ENCODE measurements at regions not wholly inside any gene's neighbourhood (a gene's known extent, or its start where the extent isn't known, plus 50 kb on each side); places are given as distances from the start of the nearest gene placed in this dataset.

DNA sequence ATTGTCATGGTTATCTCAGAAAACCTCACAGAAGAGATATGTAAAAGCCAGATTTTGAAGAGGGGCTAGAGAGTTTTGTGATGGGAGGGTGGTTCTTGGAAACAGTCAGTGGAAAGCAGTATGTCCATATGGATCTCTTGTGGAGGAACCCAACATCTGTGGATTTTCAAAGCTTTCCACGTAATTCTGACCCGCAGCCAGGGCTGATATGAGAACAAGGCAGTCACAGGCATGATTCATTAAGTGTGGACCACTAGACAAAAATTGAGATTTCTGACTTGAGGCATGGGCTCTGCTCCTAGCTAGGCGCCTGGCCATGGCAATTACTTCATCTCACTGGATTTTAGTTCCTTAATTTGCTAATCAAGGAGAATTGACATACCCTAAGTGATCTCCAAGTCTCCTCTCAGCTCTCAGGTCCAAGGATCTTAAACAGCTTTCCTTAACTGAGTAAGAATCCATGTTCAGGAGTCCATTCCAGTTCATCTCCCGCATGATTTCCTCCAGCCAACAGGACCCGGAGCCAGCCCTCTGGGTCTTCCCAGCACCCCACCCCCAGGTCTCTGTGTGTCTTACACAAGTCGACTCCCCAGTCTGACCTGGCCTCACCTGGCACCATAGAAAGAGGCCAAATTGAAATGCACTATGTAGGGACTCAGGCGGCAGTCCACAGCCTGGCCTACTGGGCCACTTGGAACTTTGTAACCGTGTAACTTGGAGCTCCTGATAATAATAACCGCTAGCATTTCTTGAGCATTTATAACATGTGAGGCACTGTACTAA is 176.3 kb upstream of the PARP11 start:
- H3K9me3 ChIP-seq, result no peaks in the 10 kb centered on the region
- DNase-seq (no peak), ATAC-seq (no peak)
- no peaks in the 10 kb centered on the region for H3K4me1 ChIP-seq
- H3K27ac ChIP-seq, result no peak overlapping the region
- no peak overlapping the region for H3K4me3 ChIP-seq
- H3K36me3 ChIP-seq (replicated peaks in 1 of 2; ENCODE audit: insufficient read depth in 1 of 2, low read depth in 2 of 2), result no peaks in the 10 kb centered on the region
- 72 to 81% methylated on average over 9 of the region's 9 CpGs for WGBS, 2 donors
- no peak for TF ChIP-seq POLR2A (IDR thresholded peaks at IDR 0.05)
- TF ChIP-seq, protein P1, sequence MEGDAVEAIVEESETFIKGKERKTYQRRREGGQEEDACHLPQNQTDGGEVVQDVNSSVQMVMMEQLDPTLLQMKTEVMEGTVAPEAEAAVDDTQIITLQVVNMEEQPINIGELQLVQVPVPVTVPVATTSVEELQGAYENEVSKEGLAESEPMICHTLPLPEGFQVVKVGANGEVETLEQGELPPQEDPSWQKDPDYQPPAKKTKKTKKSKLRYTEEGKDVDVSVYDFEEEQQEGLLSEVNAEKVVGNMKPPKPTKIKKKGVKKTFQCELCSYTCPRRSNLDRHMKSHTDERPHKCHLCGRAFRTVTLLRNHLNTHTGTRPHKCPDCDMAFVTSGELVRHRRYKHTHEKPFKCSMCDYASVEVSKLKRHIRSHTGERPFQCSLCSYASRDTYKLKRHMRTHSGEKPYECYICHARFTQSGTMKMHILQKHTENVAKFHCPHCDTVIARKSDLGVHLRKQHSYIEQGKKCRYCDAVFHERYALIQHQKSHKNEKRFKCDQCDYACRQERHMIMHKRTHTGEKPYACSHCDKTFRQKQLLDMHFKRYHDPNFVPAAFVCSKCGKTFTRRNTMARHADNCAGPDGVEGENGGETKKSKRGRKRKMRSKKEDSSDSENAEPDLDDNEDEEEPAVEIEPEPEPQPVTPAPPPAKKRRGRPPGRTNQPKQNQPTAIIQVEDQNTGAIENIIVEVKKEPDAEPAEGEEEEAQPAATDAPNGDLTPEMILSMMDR (IDR thresholded peaks at IDR 0.05), result no peak
- intact Hi-C loops (cut with DNase I), result loop anchor here (10.0 kb wide), 1 partner anchor 225 kb away; the partner anchor contains the start of gene CCND2
- H3K27me3 ChIP-seq, result no peaks in the 10 kb centered on the region

DNA sequence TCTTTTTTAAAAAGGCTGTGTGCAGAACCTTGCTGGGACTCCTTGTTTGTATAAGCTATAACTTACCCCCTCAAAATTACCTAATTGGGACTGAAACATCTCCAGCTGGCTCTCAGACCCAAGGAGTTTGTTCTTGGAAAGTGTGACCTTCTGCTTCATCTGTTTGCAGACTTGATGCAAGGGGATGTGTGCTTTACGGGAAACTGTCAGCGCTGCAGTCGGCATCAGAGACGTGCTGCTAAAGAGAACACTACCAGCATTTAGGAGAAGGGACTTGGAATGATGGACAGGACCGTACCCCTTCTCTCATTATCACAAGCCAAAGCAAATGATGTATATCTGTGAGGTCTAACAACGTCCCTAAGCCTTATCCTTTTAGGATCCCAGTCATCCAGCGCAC is 174.2 kb upstream of the PARP11 start:
- Histone ChIP-seq H3K4me3 (no peak overlapping the region), H3K9me3 (no peaks in the 10 kb centered on the region), H3K36me3 (replicated peaks in 1 of 2; ENCODE audit: insufficient read depth in 1 of 2, low read depth in 2 of 2) (no peaks in the 10 kb centered on the region), H3K4me1 (no peaks in the 10 kb centered on the region), H3K27ac (no peak overlapping the region), H3K27me3 (no peaks in the 10 kb centered on the region)
- DNase-seq (no peak), ATAC-seq (no peak)
- TF ChIP-seq, protein P1 (IDR thresholded peaks at IDR 0.05), result no peak
- intact Hi-C loops (cut with DNase I), result loop anchor here (10.0 kb wide), 1 partner anchor 227 kb away; the partner anchor contains the start of gene CCND2
- 79 to 85% methylated on average over 7 of the region's 7 CpGs for WGBS, 2 donors

- intact Hi-C loops (cut with DNase I), result loop anchor here (10.0 kb wide), 1 partner anchor 228 kb away; the partner anchor contains the start of gene CCND2
- H3K27me3 ChIP-seq, result no peaks in the 10 kb centered on the region
- 72 to 79% methylated on average over 6 of the region's 6 CpGs for WGBS, 2 donors
- H3K27ac ChIP-seq, result no peak overlapping the region
- no peak for DNase-seq
- H3K4me3 ChIP-seq, result no peak overlapping the region
- H3K9me3 ChIP-seq, result no peaks in the 10 kb centered on the region
- ATAC-seq, result no peak
- TF ChIP-seq, protein P1 (IDR thresholded peaks at IDR 0.05), result no peak
- no peaks in the 10 kb centered on the region for H3K4me1 ChIP-seq
- H3K36me3 ChIP-seq (replicated peaks in 1 of 2; ENCODE audit: insufficient read depth in 1 of 2, low read depth in 2 of 2), result no peaks in the 10 kb centered on the region
Observed at GRCh38 chr12:4046495-4046840, 173.3 kb upstream of the PARP11 start.

DNA sequence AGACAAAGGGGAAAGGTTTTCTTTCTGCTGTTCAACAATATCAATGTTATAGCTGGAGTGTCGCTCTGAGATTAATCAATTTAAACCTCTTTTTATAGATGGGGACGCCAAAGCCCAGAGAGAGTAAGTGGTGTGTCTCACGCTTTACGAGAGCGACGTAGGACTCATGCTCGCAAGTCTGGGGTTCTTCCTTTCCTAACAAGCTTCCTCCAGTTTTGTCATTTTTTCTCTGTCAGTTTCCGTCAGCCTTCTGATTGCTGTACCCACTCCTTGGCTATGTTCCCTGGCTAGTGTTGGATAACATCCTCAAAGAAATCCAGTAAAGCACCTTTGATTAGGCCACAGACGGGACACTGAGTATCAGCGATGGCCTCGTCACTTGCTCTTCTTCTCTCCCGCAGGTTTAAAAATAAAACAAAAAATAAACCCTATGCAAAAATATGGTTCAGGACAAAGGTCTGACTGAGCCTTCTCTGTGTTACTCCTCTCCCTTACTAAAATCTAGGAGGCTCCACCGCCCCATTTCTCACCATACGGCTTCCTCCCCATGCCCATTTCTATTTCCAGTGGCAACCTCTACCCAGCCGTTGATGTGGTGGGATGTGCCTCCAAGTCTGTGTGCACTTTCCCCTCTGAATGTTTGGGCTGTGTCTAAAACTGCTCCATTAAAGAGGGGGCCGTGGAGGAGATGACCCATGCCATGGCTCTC is 172.7 kb upstream of the PARP11 start:
- DNase-seq (no peak), ATAC-seq (no peak)
- no peaks in the 10 kb centered on the region for H3K27me3 ChIP-seq
- WGBS, 2 donors, result 90 to 93% methylated on average over 16 of the region's 16 CpGs
- no peak overlapping the region for H3K27ac ChIP-seq
- H3K4me1 ChIP-seq, result no peaks in the 10 kb centered on the region
- no peaks in the 10 kb centered on the region for H3K9me3 ChIP-seq
- intact Hi-C loops (cut with DNase I), result loop anchor here (10.0 kb wide), 1 partner anchor 229 kb away; the partner anchor contains the start of gene CCND2
- TF ChIP-seq, protein P1 (IDR thresholded peaks at IDR 0.05), result no peak
- TF ChIP-seq POLR2A (IDR thresholded peaks at IDR 0.05), result no peak
- no peaks in the 10 kb centered on the region for H3K36me3 ChIP-seq (replicated peaks in 1 of 2; ENCODE audit: insufficient read depth in 1 of 2, low read depth in 2 of 2)
- no peak overlapping the region for H3K4me3 ChIP-seq
